ENCODE measurements at regions not wholly inside any gene's neighbourhood (a gene's known extent, or its start where the extent isn't known, plus 50 kb on each side); places are given as distances from the start of the nearest gene placed in this dataset.

DNA sequence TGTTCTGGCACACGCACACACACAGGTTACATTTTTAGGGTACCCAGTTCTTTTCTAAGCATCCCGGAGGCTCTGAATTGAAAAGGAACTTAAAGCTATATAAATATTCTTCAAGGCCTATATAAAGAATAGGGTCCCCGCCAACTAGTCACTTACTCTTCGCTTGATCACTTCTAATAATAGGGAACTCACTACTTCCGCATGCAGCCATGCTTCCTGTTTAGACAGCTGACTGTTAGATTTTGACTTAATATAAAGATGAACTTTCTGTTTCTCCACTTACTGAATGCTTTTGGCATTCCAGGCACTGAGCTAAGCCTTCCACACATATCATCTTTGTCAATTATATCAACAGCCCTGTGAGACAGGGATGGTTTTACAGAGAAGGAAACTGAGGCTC lies 259.6 kb downstream of the TSHZ3 start:
- DNase-seq = no peak

GRCh38 chr19:31085125-31085524 lies 264.1 kb downstream of the TSHZ3 start:
- DNase-seq = no peak

GRCh38 chr19:31083105-31083504 lies 266.1 kb downstream of the TSHZ3 start:
- no peak for DNase-seq

DNA sequence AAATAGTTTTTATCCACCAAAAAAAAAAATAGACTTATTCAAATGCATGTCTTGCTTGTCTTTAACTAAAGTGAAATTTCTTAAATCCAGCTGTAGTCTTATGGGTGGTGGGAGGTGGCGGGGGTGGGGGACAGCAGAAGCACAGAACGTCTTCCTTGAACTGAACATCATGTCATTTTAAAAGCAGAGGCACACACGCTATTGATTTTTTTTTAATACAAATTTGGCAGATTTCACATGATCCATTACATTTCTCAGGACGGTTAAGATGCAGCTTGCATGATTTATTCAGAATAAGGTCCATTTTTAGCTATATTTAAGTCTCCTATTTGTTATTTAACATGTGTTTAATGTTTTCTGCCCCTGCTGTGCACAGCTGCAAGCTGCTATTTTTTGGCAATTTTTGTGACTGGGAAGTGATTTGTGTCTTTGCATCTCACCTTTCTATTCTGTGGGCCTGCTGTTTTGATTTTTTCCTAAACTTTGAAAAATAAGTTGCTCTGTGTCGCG lies 274.0 kb downstream of the TSHZ3 start:
- DNase-seq = no peak

DNA sequence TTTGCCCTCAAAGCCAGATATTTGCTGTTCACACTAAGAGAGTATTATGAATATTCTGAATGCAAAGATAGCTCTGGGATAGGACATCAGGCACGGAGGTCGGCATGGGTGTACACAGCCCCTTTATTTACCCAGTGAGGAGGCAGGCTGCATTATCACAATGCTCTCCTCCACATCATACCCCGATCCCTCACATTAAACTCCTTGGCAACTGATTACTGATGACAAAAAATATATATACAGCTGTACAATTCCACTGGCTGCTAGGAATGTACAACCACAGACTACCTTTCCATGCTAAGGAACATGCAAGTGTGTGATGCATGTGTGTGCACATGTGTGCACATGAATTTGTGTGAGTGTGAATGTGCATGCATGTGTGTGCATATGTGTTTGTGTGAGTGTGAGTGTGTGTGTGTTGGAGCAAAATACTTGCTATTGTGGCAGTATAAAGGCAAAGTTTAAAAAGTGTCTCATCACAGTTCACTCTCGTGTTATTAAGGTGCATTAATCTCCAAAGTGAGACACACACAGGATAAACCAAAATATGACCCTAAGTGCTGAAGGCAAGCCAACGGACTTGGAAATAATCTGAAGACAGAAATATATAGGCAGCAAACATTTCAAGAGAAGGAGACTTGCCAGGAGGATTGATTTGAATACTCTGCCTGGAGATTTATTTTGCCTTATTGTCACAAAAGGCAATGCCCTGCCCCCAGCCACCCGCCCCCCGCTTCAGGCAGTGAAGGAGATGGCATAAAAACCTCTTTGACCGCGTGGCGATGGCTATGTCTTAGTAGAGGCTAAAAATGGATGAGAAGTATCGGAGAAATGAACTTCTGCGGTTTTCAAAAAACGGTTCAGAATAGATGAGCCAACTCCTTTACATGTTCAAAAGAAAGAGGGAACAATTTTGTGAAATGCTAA lies 274.8 kb downstream of the TSHZ3 start:
- DNase-seq = no peak

- no peak for DNase-seq
Observed at GRCh38 chr19:31073485-31074198, 275.6 kb downstream of the TSHZ3 start.

DNA sequence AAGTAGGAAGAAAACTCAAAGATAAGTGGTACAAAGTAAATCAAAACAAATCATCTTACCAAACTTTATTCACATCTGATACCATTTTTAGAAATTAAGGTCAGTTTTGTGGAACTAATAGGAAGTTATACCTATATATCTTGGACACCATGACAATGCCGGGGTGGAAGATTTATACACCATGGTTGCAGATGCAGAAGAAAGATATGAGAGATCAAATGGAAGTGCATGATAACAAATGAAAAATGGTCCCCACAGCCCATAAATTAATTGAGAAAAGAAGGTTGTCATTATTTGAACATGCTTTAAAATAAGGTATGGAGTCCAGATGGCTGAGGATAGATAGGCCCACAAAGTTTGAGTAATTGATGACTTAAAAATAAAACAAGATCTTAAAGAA lies 276.8 kb downstream of the TSHZ3 start:
- no peak for DNase-seq

DNA sequence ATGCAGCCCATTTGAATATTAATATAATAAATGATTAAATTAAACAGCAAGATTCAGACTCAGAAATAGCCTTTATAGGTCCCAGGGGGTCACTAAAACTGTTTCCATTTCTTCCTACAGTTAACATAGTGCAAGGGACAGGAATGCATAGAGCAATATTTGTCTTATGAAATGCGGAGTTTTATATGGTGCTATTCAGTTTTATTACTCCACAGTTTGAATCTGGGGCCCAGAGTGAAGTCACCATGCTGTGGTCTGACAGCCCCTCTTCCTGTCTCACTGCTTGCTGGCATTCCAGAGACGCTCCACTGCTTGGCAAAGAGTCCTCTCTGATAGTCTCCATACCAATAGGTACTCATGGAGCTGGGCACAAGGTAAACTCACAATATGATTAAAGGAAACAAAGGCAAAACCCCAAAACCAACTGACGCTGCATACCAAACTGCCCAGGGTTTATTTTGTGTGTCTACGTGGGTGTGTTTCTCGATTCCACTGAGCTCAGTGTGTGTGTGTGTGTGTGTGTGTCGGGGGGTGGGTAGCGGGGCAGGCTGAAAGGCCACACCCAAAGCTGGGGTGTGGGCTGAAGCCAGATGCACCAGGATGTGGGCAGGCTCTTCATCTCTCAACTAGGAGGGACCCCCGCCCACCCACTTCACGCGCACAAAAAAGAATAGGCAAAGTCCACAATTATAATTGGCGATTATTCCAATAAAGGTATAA lies 277.9 kb downstream of the TSHZ3 start:
- DNase-seq = no peak

DNA sequence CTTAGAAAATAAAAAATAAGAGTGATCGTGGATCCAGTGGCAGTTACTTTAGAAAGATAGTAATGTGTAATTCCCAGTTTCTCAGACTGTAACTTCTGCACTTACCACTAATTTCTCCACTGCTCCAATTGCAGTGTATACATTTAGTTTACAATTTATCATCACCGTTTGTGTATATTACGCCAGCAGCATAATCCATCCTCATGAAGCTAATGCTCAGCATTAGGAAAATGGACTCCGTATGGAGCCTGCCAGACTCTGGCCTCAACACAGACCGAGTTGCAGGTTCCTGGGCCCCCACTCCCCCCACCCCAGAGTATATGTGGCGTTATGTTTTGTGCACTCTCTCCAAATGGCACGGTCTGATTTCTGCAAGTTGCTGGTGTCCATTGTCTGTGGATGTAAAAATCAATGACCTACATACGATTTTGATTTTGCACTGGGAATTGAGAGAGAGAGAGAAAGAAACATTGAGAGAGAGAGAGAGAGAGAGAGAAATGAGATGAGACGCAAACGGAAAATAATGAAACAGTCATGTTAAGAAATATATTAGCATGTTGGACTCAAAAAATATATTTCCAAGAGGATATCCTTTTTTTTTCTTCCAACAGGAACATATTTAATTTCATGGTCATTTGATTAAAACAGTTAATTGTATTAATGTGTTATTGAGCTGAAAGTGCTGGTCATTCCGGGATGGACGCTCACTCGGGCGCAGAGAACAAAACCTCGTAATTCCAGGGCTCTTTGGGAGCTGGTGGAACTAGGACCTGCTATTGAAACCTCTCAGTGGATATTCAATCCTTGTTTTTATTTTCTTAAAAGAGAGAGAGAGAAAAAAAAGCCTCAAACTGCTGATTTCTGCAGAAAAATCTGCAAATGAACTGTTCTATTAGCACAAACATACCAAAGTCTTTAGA lies 278.8 kb downstream of the TSHZ3 start:
- DNase-seq = no peak

- no peak for DNase-seq
Observed at GRCh38 chr19:31068268-31068667, 281.0 kb downstream of the TSHZ3 start.

DNA sequence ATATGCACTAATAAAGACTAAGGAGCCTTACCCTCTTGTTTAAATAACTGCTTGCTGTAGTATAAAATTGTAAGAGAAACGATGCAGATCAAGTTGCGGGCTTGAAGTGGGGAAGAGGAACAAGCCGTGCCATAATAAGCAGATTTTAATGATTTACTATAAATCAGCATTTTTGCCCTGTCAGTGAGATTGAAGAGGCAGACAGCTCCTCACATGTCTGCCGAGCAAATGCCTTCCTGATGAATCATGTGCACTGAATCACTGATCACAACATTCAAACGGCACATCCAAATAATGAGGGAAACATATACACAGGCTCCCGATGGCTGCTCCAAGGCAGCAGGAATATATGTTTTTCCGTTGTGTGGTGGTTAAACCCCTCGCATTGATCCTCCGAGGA lies 282.9 kb downstream of the TSHZ3 start:
- DNase-seq = no peak

DNA sequence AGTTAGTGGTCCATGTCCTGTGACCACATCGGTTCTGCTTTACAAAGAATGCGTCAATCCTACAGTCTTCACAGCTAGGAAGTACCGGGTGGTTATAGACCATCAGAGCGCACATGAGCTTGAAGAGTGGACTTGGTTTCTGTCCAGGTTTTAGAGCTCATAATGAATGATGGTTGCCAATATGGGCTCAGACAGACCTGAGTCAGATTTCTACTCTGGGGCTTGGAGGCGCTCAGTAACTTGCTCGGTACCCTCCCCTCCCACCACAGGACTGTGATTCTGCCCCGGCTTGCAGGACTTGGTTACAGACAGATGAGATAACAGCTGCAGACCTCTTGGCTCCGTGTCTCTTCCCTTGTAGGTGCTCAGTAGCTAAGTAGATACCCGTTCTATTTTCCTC lies 284.7 kb downstream of the TSHZ3 start:
- no peak for DNase-seq

DNA sequence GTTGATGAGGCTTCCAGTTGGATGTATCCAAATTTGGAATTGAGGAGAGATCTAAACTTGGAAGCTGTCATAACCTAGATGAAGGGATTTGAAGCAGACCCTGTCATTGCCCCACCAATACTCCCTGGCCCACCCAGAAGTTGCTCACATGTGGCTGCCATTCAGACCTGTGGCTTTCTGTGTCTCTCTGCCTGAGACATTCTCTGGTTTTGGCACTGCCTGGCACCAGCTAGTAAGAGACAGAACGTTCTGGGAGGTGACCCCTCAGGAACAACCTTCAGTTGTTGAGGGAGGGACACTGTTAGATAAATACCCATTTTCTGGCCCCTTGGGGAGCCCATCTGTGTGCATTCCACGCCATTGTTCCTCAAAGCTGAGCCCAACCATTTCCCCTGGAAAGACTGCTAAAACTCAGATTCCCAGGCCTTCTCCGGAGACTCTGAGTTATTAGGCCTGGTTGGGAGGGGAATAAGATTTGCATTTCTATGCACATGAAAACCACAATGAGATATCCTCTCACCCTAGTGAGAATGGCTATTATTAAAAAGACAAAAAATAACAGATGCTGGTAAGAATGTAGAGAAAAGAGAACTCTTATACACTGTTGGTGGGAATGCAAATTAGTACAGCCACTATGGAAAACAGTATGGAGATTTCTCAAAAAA lies 290.4 kb downstream of the TSHZ3 start:
- no peak for DNase-seq

GRCh38 chr19:31057476-31057875 lies 291.8 kb downstream of the TSHZ3 start:
- no peak for DNase-seq

DNA sequence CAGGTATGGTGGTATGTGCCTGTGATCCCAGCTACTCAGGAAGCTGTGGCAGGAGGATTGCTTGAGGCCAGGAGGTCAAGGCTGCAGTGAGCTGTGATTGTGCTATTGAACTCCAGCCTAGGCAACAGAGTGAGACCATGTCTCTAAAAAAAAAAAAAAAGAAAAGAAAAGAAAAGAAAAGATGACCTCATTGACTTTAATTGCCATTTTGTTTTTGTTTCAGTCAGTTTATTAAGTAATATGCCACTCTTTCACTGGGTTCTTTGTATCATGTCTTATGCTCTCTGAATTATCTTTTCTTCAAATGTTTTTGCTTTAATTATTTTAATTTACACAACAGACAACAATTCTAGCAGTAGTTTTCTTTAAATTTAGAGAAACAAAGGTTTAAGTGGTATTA lies 293.8 kb downstream of the TSHZ3 start:
- DNase-seq = no peak

DNA sequence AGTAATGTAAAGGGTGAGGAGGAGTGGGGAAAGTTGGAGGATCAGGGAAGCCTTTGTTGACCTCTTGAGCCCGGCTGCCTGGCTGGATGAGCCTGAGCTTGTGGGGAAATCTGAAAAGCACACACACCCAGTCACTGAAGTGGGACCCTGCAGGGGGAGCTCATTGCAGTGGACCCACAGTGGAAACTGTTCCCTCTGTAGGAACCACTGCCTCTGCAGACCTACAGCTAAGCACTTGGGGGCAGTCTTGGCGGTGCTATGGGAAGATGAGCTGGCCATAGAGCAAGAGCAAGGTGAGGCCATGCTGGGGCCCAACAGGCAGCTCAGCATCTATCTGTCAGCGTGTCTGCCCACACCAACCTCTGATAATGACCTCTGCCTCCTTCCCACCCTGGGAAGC lies 294.8 kb downstream of the TSHZ3 start:
- DNase-seq = peak; percentile 8

DNA sequence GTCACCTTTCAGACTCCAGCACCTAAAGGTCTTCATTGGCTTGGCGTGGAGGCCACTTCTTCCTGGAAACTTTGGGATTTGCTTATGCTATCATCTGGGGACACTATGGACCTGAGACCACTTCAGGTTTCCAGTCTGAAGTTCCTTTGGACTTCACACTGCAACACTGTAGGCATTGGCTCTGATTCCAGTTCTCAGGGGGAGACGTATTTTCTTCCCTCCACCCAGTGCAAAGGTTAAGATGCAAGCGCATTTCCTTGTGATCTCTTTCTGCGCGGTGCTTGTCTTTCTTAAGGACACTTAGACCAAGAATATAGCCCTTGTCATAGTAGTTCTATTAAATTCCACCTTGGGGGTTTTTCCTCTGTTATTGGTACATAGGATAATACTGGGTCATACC lies 299.8 kb downstream of the TSHZ3 start:
- no peak for DNase-seq

GRCh38 chr19:31046024-31046423 lies 303.2 kb downstream of the TSHZ3 start:
- DNase-seq = no peak

- no peak for DNase-seq
Observed at GRCh38 chr19:31041461-31041860, 307.8 kb downstream of the TSHZ3 start.

DNA sequence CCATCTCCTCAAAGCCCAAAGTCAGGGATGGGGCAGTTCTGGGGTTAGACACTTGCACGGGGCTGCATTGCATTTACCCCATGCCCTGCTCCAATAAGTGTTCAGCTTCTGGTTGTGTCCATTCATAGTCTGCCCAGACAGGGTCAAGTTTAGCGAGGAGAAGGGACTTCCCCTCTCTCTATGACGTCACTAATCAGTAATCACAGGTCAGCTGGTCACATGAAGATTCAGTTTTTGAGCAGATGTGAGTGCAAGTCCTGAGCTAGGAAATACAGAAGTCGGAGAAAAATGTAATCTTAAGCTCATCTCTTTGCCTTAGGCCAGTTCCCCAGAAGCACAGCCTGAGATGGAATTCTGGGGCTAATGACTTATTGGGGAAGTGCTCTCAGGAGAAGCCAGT lies 310.1 kb downstream of the TSHZ3 start:
- no peak for DNase-seq

GRCh38 chr19:31037286-31037980 lies 311.8 kb downstream of the TSHZ3 start:
- no peak for DNase-seq

Measured in DMS53 (cell line).